Spleen (tissue), 7 donors: ENCODE measurements at regions not wholly inside any gene's neighbourhood (a gene's known extent, or its start where the extent isn't known, plus 50 kb on each side); places are given as distances from the start of the nearest gene placed in this dataset.

ENCODE experiments used
- CTCF ChIP-seq, 11 experiments: fragments of 200-600 bp in 7 of 11; fragments of 450-650 bp in 4 of 11; sonication (generic) in 4 of 11; IDR thresholded peaks in 8 of 11; conservative IDR thresholded peaks in 3 of 11; 1 replicate in 7 of 11; 2 replicates in 4 of 11; pipeline versions ENCODE4 v1.4.0 to v1.8.0; 2016 to 2021; ENCODE audit warnings: antibody characterized with exemption in 11 of 11, inconsistent platforms in 4 of 11, mild to moderate bottlenecking in 1 of 11
- POLR2A ChIP-seq, 3 donors: fragments of 450-650 bp; IDR thresholded peaks; one replicate each; pipeline ENCODE4 v1.5.1; 2017; ENCODE audit warnings: antibody characterized with exemption in 3 of 3, mild to moderate bottlenecking in 1 of 3
- donor health status: DM: no; HTN: no; CAD: no; lungs with moderate emphysema.
- donor health status: DM: no; HTN: no; CAD: no.
- donor health status: DM: no; HTN: no; CAD: no.

DNA sequence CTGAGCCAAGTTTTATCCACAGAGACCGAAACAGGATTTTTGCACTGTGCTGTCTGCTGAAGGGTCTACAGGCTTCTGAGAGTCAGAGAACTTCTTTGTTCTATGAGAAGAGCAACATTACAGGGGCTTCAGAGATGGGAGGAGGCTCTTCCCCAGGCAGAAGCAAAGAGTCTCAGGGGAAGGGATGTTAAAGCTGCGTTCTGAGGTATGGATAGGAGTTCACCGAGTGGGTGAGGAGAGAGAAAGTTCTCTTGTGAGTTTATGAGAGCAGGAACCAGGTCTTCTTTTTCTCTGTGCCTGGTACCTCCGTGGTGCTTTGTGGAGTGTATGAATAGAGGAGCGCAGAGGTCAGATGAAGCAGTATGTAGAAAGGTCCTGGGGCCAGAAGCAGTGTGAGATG is 155.1 kb downstream of the PDGFRA start:
- no peak for TF ChIP-seq POLR2A (IDR thresholded peaks at IDR 0.05)
- TF ChIP-seq CTCF (IDR thresholded peaks at IDR 0.05 in 8 of 11, conservative IDR thresholded peaks at IDR 0.05 in 3 of 11): no peak
